ENCODE measurements at regions not wholly inside any gene's neighbourhood (a gene's known extent, or its start where the extent isn't known, plus 50 kb on each side); places are given as distances from the start of the nearest gene placed in this dataset.

- Histone ChIP-seq H3K4me1 (ENCODE audit: control insufficient read depth in 1 of 2, insufficient read depth in 2 of 2, low read length in 2 of 2) (peaks cover 3 to 33% of the 10 kb centered on the region in 2 experiments; a peak in 3 of 4 replicates), H3K79me2 (ENCODE audit: insufficient read depth, low read length) (no peaks in the 10 kb centered on the region), H3K27ac (ENCODE audit: low read depth, low read length) (no peak overlapping the region), H3K27me3 (ENCODE audit: insufficient read depth, low read length) (no peaks in the 10 kb centered on the region), H3K36me3 (ENCODE audit: control insufficient read depth in 1 of 2, insufficient read depth in 2 of 2, low read length in 2 of 2) (no peaks in the 10 kb centered on the region), H3K9me2 (ENCODE audit: insufficient read depth) (no peaks in the 10 kb centered on the region), H3K4me3 (replicated peaks in 1 of 2; ENCODE audit: low read depth in 1 of 2, low read length in 2 of 2) (no peak overlapping the region), H3K4me2 (ENCODE audit: low read length) (peak overlapping the region; percentile 30; the same call in 1 of the 2 replicates), H4K20me1 (ENCODE audit: insufficient read depth) (no peaks in the 10 kb centered on the region), H3K9ac (ENCODE audit: low read length) (no peak overlapping the region), H3K9me3 (ENCODE audit: control insufficient read depth in 1 of 2, insufficient read depth in 1 of 2, low read depth in 1 of 2, low read length in 2 of 2) (no peaks in the 10 kb centered on the region), H2AFZ (ENCODE audit: low read depth, low read length, poor library complexity, severe bottlenecking) (no peak overlapping the region)
- RAD21 ChIA-PET (ENCODE audit: low non-redundant PET in 1 of 2, low total read pairs in 2 of 2, uncharacterized antibody in 2 of 2, unreplicated experiment in 2 of 2) = no interaction called here
- POLR2A ChIA-PET = no interaction called here
- no peak for DNase-seq (ENCODE audit: low read depth, low spot score)
- intact Hi-C loops (cut with micrococcal nuclease) = no loop called here
- BruUV-seq (replicated peaks) = no TSS peak
- peak; percentile 36; the same call in 1 of the 2 replicates for ATAC-seq
- no peak for TF ChIP-seq REST (IDR thresholded peaks at IDR 0.05; ENCODE audit: low read depth)
- TF ChIP-seq CBX3 (IDR thresholded peaks at IDR 0.05; ENCODE audit: low read depth) = no peak
- TF ChIP-seq EZH2 (IDR thresholded peaks at IDR 0.05) = no peak
- TF ChIP-seq ZNF274 (IDR thresholded peaks at IDR 0.05; ENCODE audit: low read depth, low read length) = no peak
- TF ChIP-seq ATF3 (IDR thresholded peaks at IDR 0.05) = no peak
- no peak for TF ChIP-seq RAD21 (IDR thresholded peaks at IDR 0.05; ENCODE audit: low read depth)
- no peak for TF ChIP-seq EGR1 (IDR thresholded peaks at IDR 0.05; ENCODE audit: low read depth)
- TF ChIP-seq SRF (IDR thresholded peaks at IDR 0.05; ENCODE audit: low read depth) = no peak
- TF ChIP-seq POLR2AphosphoS5 (IDR thresholded peaks at IDR 0.05; ENCODE audit: low read depth, low read length) = no peak
- no peak for TF ChIP-seq ZFX (IDR thresholded peaks at IDR 0.05)
- TF ChIP-seq POLR2A (IDR thresholded peaks at IDR 0.05; ENCODE audit: borderline replicate concordance, extremely low read depth, insufficient read depth, insufficient read length) = no peak
- TF ChIP-seq EZH2phosphoT487 (IDR thresholded peaks at IDR 0.05; ENCODE audit: borderline replicate concordance) = no peak
- no peak for TF ChIP-seq SP1 (IDR thresholded peaks at IDR 0.05; ENCODE audit: low read depth)
- no peak for TF ChIP-seq JUND (IDR thresholded peaks at IDR 0.05)
- TF ChIP-seq FOSL1 (IDR thresholded peaks at IDR 0.05; ENCODE audit: low read depth) = no peak
- no peak for TF ChIP-seq CEBPB (IDR thresholded peaks at IDR 0.05; ENCODE audit: low read depth)
- no peak for TF ChIP-seq YY1 (IDR thresholded peaks at IDR 0.05; ENCODE audit: extremely low read depth, insufficient replicate concordance, low read depth, low read length)
- TF ChIP-seq TCF7L2 (IDR thresholded peaks at IDR 0.05; ENCODE audit: borderline replicate concordance, extremely low read depth, insufficient read depth, insufficient read length) = no peak
- CTCF ChIA-PET = interaction anchor here (0.9 to 1.9 kb wide), 2 partner anchors 9 to 222 kb away, joined by 3 to 5 read pairs; no protein-coding TSS in a partner anchor
Measured at GRCh38 chr11:69906453-69906907, 87.3 kb upstream of the FGF3 start.

All from HCT116 (cell line).